ENCODE measurements at regions not wholly inside any gene's neighbourhood (a gene's known extent, or its start where the extent isn't known, plus 50 kb on each side); places are given as distances from the start of the nearest gene placed in this dataset.

DNA sequence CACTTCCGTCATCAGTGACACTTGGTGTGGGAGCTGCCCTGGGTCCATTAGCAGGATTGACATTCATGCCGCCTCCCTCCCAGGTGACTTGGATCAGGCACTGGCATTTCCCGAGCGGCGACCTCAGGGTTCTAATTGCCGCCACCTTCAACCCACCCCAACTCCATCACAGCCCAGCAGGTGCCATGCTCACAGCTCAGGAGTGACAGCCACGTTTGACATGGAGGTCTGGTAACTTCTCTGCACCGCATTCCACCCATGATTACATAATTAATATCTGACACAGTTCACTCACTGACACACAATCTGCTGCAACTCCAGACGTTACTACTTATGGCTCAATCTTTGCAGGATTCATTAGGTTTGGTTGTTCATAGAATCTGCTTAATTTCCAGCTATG, 450.9 kb upstream of the MYT1L start:
- intact Hi-C loops (cut with DNase I; ENCODE audit: low total_unique reads): no loop called here
- Histone ChIP-seq H3K36me3 (no peaks in the 10 kb centered on the region), H3K9me3 (no peaks in the 10 kb centered on the region), H3K27me3 (no peaks in the 10 kb centered on the region), H3K4me3 (no peak overlapping the region), H3K27ac (no peak overlapping the region), H3K4me1 (no peaks in the 10 kb centered on the region)
- no peak for DNase-seq
- TF ChIP-seq POLR2A (IDR thresholded peaks at IDR 0.05) (no peak), CTCF (IDR thresholded peaks at IDR 0.05) (no peak)

DNA sequence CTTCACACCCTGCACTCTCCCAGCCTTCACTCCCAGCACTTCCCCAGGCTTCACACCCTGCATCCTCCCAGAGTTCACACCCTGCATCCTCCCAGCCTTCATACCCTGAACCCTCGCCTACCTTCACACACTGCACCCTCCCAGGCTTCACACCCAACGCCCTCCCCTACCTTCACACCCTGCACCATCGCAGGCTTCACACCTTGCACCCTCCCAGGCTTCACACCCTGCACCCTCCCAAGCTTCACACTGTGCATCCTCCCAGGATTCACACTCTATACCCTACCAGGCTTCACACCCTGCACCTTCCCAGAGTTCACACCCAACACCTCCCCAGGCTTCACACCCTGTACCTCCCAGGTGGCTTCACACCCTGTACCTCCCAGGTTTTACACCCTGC, 448.7 kb upstream of the MYT1L start:
- Histone ChIP-seq H3K27ac (no peak overlapping the region), H3K9me3 (no peaks in the 10 kb centered on the region), H3K27me3 (no peaks in the 10 kb centered on the region), H3K36me3 (no peaks in the 10 kb centered on the region), H3K4me1 (no peaks in the 10 kb centered on the region), H3K4me3 (no peak overlapping the region)
- intact Hi-C loops (cut with DNase I; ENCODE audit: low total_unique reads): no loop called here
- DNase-seq: no peak
- TF ChIP-seq CTCF (IDR thresholded peaks at IDR 0.05) (no peak), POLR2A (IDR thresholded peaks at IDR 0.05) (no peak)

GRCh38 chr2:2777876-2778275, 446.8 kb upstream of the MYT1L start:
- TF ChIP-seq CTCF (IDR thresholded peaks at IDR 0.05): no peak
- no peak for TF ChIP-seq POLR2A (IDR thresholded peaks at IDR 0.05)
- DNase-seq: no peak
- Histone ChIP-seq H3K27me3 (no peaks in the 10 kb centered on the region), H3K4me1 (no peaks in the 10 kb centered on the region), H3K27ac (no peak overlapping the region), H3K4me3 (no peak overlapping the region), H3K36me3 (no peaks in the 10 kb centered on the region), H3K9me3 (no peaks in the 10 kb centered on the region)
- intact Hi-C loops (cut with DNase I; ENCODE audit: low total_unique reads): no loop called here

GRCh38 chr2:2777213-2777612, 446.1 kb upstream of the MYT1L start:
- Histone ChIP-seq H3K4me1 (no peaks in the 10 kb centered on the region), H3K4me3 (no peak overlapping the region), H3K9me3 (no peaks in the 10 kb centered on the region), H3K36me3 (no peaks in the 10 kb centered on the region), H3K27ac (no peak overlapping the region), H3K27me3 (no peaks in the 10 kb centered on the region)
- intact Hi-C loops (cut with DNase I; ENCODE audit: low total_unique reads): no loop called here
- no peak for DNase-seq
- no peak for TF ChIP-seq CTCF (IDR thresholded peaks at IDR 0.05)
- TF ChIP-seq POLR2A (IDR thresholded peaks at IDR 0.05): no peak

DNA sequence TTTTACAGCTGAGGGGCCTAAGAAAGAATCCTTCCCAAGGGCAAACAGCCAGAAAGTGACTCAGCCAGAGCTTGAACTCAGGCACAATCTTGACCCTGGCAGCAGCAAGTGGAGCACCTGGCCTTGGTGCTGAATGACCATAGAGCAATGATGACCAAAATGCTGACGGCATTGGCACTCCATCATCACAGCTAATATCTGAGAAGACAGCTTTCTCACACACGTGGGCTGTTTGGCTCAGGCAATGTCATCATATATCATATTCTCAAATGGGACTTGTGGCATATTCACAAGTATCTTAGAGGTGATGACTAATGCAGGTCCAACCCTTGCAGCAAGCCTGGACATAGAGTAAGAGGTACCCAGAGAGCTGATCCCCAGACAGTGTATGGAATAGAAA, 443.9 kb upstream of the MYT1L start:
- H3K27me3 ChIP-seq: no peaks in the 10 kb centered on the region
- intact Hi-C loops (cut with DNase I; ENCODE audit: low total_unique reads): no loop called here
- no peaks in the 10 kb centered on the region for H3K9me3 ChIP-seq
- H3K4me3 ChIP-seq: no peak overlapping the region
- no peak for DNase-seq
- TF ChIP-seq CTCF (IDR thresholded peaks at IDR 0.05) (no peak), POLR2A (IDR thresholded peaks at IDR 0.05) (no peak)
- no peak overlapping the region for H3K27ac ChIP-seq
- no peaks in the 10 kb centered on the region for H3K36me3 ChIP-seq
- no peaks in the 10 kb centered on the region for H3K4me1 ChIP-seq

All from uterus (tissue), 3 donors.